Pons (tissue), 1 donor: ENCODE measurements at regions not wholly inside any gene's neighbourhood (a gene's known extent, or its start where the extent isn't known, plus 50 kb on each side); places are given as distances from the start of the nearest gene placed in this dataset.
A peak's percentile ranks its signal among the peaks of the same experiment; 100 is the strongest.

Source experiments
- DNase-seq: peaks from one replicate; pipeline ENCODE4 v3.0.0-alpha.2; 2016; ENCODE audit warnings: low spot score

DNA sequence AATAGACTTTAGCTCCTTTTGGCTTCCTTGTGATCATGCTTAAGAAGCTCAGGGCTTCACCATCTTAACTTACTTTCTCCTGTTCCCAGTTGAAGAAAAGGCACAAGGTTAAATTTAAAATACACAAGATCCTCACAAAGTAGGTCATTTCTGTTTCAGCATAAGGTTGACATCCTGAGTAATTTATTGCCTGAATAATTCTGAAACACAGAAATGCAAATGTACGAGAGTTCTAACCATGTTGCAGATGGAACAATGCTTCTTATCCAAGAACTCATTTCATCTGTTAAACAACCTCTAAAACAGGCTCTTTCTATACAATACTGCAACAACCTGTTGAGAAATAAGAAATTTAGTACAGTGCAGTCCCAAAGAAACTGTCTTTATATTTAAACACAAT lies 395.2 kb downstream of the BCL11A start:
- no peak for DNase-seq

DNA sequence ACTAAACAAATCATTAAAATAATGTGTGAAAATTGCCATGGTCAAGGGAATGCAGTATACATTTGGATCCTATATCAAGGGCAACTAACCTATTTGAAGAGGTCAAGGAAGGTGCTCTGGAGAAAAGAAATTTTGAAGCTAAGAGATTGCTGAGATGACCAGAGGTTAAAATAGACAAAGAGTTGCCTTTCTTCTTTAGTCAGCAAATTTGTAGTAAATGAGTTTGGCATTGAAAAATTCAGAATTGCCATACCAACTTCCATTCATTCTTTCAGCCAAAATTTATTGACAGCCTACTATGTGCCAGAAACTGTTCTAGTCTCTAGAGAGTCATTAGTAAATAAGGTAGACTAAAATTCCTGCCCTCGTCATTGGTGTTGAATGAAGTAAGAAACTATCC lies 396.2 kb downstream of the BCL11A start:
- DNase-seq: no peak

DNA sequence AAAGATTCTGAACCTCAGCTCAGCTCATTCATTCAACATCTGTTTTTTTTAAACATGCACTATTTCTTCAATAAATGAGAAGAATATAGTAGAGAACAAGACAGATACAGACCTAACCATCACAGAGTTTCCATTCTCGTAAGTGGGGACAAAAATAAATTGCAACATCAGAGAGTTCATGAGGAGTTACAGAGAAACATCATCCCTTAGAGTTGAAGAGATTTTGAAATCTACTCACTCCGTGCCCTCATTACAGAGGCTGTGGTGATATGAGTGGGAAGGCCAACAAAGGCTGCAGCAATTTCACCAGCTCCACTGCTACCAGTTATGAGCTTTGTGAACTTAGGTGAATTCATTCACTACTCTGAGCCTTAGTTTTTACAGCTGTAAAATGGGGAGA lies 399.3 kb downstream of the BCL11A start:
- no peak for DNase-seq

DNA sequence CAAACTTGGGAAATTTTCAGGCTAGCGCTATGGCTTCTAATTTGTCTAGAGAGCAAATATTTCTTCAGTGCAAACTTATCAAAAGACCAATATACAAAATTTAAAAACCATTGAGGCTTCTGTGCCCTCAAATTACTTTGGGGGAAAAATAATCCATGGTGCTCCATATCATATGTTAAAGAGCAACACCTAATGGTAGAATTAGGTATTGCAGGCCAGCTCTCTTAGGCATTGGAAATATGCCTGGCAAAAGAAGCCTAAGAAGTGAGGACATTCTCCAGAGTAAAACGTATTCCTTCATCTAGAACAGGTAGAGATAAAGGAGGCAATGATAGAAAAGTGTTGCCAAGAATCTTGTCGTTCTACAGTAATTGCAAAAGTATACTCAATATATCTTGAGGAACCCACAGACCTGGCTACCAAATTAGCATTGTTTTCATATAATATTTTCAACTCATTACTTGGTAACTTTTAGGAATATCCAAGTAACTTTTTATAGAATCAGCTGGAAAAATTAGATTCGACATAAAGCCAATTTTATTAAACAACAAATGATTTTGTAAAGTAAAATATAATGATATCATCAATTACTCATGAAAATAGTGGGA lies 401.1 kb downstream of the BCL11A start:
- DNase-seq: no peak

DNA sequence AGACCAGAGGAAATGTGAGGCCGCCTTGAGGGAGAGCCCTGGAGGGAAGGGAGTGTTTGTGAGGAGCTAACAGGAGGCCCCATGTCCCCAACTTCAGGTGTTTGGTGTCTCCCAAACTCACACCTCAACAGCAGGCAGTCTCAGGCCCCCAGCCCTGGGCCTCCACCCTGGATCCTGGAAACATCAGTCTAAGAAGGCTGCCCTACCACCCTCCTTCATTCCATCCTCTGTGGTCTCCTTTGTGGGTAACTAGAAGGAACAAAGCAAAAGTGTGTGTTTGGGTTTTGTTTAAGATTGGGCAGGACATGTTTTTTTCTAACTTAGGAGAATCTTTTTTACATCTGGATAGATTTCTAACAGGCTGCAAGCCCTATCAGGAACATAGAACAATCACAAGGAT lies 404.3 kb downstream of the BCL11A start:
- DNase-seq: no peak

DNA sequence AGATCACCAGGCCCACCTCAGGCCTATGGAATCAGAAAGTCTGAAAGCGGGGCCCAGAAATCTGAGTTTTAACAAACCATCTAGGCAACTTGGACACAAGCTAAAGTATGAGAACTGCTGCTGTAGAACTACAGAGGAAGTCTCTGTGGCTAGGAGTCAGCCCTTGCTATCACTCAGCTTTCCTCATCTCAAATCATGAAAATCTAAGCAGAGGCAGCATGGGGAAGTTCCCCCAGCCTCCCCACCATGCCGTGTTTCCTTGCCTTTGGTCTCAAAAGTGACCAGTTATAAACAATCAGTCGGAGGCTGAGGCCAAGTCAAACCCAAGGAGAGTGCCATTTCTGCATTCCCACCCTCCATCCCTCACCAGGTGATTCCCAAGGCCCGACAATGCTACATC lies 404.7 kb downstream of the BCL11A start:
- DNase-seq: no peak

DNA sequence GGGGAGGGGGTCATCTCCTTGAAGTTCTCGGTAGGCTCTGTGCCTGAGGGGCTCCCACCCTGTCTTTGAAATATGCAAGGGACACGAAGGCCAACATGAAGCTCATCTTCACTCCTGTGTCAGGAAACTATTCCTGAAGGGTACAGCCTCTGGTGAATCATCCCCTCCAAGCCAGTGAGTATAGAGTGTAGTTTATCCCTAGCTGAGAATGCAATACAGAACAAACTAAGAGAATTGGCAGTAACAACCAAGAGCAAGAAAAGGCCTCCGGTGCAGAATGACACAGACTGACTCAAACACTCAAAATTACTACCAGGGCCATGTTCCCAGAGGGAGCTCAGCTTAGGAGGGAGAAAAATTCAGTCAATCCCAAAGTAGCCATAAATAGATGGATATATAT lies 413.3 kb downstream of the BCL11A start:
- DNase-seq: no peak

DNA sequence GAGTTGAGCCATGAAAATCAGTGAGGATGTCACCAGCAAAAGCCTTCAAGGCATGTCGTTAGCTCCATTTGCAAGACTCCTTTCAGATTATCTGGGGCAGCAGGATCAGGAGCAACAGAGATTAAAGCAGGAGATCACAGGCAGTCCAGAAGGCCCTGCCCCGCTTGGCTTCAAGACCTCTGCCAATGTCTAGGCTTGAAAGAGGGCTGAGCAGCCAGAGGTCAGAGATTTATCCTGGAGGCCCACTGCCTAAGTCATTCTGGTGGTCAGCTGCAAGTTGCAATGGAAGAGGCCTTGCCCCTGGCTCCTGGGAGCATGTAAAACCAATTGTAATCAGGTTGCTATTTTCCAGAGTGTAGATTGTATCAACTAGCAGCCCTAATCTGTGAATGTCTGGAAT lies 416.5 kb downstream of the BCL11A start:
- DNase-seq: no peak

DNA sequence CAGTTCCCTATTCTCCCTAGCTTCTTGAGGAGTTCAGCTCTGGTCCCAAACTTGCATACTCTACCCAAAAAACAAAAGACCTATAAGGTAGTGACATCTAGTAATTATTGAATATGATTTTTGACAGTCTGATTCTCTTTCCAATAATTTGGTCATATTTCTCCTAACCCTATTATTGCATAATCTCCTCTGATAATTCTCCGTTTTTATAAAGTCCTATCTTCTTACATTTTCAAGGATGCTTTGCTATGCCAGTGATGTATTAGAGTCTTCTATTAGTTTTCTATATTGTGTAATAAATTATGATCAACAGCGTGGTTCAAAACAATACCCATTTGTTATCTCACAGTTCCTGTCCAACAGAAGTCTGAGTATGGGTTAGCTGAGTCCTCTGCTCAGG lies 426.3 kb downstream of the BCL11A start:
- no peak for DNase-seq

DNA sequence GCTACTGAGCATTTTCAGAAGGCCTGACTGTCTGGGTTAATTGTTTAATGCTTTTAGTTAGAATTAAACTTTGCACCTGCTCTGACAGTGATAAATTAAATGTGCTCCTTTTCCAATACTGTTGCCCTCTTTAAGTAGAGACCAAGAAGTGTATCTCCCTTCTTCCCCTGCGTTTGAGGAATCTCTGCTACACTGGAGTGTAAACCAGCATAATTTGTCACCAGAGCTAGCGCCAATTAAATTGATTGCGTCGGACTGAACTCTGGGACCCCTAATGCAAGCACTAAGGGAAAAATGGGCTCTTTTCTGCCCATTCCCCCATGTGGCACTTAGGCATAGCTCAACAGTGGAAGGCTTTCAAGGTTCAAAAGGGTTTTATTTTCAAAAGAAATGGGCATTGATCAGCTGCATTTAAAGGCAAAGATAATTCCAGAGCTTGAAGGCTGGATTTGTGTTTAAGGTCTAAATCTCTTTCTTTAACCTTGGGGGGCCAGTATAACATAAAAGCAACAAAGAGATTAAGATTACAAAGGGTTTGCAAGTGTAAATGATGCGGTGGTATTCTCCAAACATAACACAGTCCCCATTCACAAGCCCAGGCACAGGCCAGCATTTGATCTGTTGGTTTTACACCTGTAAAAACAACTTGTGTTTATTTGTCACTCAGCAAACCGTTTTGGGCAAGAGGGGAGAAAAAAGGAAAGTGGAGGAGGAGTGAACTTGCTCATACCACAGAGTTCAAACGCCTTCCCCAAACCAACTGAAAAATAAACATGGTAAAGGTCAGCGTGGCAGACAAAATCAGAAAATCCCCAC lies 427.6 kb downstream of the BCL11A start:
- DNase-seq: no peak

DNA sequence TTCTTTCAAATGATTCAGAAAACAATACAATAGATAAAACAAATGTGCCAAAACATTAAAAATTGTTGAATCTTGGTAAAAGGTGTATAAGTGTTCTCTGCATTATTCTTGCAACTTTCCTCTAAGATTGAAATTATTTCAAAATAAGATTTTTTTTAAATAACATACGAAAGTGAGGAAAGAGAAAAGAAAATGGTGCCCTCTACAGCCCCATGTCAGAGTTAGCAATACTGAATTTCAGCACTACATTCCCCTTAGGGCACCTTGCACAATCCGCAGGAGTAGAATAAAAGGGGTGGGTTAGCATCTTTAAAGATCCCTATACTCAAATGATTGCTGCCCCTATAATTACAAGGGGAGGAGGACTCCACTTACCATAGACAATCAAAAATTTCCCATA lies 433.7 kb downstream of the BCL11A start:
- no peak for DNase-seq

DNA sequence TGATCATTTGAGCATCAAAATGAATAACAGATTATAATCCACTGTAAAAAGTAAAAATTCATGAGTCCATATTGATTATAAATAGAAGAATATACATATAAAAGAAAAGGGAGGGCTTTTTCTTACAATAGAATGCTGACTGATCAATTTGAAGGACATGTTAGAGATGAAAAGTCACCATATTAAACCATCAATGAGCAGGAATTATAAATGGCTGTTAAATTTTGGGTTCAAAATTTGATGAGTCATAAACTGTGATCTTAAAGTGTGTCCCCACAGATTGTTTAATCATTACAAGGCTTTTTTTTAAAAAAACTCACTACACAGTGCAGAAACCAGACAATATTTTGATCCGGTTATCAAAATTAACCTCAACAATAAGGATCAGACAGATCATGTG lies 434.5 kb downstream of the BCL11A start:
- no peak for DNase-seq

DNA sequence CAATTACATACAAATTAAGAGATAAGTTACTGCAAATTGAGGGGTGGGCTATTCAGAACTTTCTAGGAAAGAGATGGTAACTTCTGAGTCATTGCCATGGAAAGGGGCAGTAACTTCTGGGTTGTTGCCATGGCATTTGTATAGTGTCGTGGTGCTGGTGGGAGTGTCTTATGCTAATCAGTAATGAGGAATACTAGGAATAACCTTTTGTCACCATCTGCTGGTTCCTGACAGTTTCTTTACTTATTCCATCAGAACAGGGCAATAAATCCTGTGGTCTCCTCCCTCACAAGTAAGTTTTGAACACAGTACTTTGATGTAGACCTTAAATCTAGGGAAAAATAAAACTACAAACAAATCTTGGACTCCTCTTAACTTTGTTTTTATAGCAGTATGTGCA lies 435.4 kb downstream of the BCL11A start:
- DNase-seq: no peak

DNA sequence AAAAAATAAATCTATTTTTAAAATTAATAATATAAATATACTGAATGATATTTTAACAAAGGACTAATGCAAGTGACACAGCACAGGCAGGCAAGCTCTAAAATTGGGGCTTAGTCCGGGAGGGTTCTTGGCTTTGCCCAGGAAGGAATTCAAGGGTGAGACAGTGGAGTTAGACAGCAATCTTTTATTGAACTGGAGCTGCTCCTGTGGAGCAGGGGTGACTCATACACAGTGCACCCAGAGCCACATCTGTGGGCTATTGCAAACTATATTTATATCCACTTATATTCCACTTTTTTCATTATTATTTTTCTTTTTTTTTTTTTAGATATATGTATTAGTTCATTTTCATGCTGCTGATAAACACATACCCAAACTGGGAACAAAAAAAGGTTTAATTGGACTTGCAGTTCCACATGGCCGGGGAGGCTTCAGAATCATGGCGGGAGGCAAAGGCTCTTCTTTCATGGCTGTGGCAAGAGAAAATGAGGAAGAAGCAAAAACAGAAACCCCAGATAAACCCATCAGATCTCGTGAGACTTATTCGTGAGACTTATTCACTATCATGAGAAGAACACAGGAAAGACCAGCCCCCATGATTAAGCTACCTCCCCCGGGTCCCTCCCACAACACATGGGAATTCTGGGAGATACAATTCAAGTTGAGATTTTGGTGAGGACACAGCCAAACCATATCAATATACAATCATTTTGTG lies 437.1 kb downstream of the BCL11A start:
- DNase-seq: no peak

DNA sequence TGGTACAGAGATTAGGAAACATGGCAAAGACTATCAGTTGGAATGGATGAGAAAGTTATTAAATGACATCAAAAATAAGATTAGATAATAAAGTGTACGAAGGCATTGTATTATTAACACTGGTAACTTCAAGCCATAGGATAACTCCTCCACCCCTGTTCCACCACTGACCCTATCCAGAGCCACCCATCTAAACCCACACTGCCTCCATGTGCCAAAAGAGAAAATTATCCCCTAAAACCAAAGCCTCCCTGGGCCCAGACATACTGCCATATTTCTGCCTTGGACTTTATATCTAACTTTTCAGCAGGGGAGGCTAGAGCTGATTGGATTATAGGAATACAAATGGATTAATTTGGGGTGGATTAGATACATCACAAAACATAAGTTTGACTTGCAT lies 443.7 kb downstream of the BCL11A start:
- DNase-seq: no peak

DNA sequence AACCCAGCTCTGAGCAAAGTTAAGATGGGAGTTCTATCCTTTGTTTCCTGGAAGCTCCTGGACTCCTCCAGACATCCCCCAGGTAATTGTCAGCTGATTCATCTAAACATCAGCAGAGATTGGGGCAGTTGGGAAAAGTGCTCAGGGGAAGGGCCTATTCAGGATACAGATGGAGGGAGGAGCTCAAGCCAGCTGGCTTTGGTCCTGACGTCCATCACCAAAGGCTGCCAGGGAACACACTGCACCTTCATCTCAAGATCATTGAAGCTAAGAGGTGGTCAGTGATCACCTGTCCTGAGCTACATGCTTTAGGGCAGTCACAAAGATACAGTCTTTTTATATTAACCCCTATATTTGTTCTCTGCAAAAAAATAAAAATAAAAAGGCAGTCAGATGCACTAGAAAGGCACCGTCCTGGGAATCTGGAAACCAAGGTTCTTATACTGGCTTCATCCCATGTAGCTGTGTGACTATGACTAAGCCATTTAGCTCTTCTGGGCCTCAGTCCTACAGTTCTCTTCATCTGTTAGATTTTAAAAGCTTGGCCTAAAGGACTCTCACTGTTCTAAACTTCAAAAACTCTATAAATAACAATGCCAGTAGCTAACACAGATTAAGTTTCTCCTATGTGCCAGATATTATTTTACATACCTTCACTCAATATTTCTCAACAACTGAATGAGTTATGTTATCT lies 446.5 kb downstream of the BCL11A start:
- no peak for DNase-seq

DNA sequence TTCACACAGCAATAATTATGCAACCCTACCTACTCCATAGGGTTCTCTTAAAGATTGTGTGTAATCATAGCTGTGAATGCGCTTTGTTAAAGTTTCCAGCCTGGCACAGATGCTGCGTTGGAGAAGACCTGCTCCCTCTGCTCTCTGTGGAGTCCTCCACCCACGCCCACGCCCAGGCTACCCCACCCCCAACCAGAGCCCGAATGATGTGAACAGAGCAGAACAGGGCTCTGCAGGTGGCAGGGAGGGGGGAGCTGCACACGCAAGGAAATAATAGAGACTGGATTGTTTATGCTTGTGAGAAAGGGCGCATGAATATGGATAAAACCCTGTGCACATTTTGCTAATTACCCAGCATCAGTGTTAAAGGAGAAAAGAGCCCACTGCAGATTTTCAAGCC lies 447.5 kb downstream of the BCL11A start:
- DNase-seq: no peak

DNA sequence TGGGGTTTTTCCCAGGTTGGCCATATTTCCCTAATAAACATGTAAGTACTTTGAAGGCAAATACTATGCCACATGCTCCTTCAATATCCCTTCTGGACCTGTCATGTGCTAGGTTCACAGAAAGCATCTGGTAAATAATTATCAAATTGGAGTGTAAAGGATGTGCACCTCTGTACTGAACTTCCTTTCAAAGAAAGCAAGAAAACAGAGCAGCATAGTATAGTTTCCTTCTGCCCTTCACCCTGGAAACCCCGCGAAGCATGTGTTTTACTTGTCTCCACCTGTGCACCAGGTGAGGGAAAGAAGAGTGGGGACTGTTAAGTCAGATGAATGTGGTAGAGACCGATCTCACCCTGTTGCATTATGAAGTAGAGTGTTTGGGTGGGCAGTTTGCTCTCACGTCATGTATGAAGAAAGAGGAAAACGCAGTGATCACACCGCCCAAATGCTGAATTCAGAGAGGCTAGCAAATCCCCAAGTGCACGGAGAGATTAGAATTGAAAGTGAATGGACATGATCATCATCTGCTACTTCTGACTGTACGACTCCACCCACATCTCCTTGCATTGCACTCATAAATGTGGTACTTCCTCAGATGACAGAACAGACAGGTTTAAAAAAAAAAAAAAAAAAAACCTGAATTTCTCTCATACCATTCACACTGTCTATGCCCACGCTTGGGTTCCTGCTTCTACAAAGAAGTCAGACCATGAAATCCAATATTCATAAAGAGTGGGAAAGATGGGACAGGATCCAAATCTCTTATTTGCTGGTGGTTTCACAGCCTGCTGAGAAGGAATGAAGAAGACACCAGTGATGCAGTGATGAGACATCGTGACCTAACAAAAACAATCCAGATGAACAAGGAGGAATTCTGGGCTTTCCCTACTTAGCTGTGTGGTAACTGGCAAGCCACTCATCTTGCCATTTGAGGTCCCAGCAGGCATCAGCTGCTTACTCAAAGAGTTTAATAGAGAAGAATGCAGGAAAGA lies 448.6 kb downstream of the BCL11A start:
- peak; percentile 17 for DNase-seq

DNA sequence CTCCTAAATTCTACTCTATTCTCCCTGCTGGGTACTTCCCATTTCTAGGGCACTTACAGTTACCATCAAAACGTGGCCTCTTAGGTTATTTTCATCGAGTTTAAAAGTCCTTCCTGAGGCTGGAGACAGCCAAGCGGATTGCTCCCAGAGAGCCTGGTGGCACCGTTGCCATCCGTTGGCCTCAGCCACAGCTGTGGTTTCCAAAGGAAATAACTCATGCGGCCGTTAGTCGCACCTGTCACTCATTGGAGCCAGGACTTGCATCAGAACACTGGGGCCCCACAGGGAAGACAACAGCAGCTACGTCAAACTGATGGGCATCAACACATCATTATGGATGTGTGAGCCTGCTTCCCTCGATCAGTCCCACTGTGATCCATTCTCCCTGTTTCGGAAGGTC lies 453.4 kb downstream of the BCL11A start:
- no peak for DNase-seq

DNA sequence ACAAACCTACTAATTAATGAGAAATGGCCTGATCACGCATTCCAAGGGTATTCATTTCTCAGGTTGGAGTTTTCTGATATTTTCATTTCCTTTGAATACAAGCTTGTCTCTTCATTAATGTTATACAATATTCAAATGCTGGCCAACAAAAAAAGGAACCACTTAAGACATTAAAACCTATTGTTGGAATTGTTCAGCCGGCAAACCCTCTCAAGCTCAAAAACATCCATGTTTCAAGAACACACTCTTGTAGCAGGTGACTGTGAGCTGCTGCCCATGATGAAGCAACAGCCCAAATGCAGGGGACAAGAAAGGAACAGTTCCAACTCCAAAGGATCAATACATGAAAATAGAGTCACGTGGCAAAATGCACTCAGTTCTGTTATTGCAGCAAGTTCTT lies 454.5 kb downstream of the BCL11A start:
- DNase-seq: no peak

DNA sequence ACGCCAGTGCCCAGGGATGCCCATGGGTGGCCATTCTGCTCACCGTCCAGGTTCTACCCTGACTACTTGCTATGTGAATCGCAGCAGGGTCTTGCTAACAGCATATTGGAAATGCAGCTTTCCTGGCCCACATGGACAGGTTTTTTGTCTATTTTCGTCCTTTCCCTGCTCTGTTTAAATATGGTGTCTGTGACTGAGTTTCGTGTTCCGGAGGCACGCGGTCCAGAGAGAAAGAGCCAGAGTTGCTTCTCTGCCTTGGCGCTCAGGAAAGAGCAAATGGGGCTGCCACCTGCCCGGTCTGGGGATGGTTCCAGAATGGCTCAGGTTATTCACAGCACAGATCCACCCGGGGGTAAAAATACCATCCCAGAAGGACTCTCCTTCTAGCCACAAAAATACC lies 456.2 kb downstream of the BCL11A start:
- no peak for DNase-seq

DNA sequence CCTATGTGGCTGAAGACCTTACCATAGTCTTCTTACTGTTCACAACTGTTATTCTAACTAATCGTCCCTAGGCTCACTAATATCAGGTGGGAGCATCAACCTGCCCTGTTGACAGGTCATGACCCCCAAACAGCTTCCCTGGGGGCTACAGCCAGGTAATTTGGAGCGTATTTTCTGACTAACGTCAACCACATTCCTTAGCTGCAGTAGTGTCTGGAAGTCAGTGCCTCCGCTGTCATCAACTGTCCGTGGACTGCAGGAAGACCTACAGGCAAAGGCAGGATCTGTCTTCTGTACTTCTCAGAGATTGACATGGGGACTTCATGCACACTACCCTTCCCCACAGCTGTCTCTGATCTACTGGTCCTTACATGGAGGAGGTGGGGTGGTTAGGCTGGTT lies 456.9 kb downstream of the BCL11A start:
- DNase-seq: no peak
